HG02798 (cell line): ENCODE measurements at regions not wholly inside any gene's neighbourhood (a gene's known extent, or its start where the extent isn't known, plus 50 kb on each side); places are given as distances from the start of the nearest gene placed in this dataset.

Experiments
- ATAC-seq: cut with Tn5 transposase; IDR thresholded peaks from one replicate; pipeline ENCODE4 v1.9.1; 2021; ENCODE audit warnings: mild to moderate bottlenecking; ENCODE audit not compliant: unreplicated experiment, poor library complexity

- ATAC-seq = no peak
These were observed 405.0 kb upstream of the POU3F1 start for GRCh38 chr1:38451541-38451993.

GRCh38 chr1:38448893-38449292 is 402.3 kb upstream of the POU3F1 start:
- no peak for ATAC-seq

- ATAC-seq = no peak
These were observed 400.3 kb upstream of the POU3F1 start for GRCh38 chr1:38446936-38447335.

GRCh38 chr1:38444770-38445442 is 398.3 kb upstream of the POU3F1 start:
- ATAC-seq = no peak

GRCh38 chr1:38444311-38444710 is 397.7 kb upstream of the POU3F1 start:
- no peak for ATAC-seq

- ATAC-seq = no peak
These were observed 393.8 kb upstream of the POU3F1 start for GRCh38 chr1:38440402-38440801.

GRCh38 chr1:38436749-38437148 is 390.2 kb upstream of the POU3F1 start:
- no peak for ATAC-seq

GRCh38 chr1:38436006-38436405 is 389.4 kb upstream of the POU3F1 start:
- ATAC-seq = no peak

- no peak for ATAC-seq
These were observed 386.6 kb upstream of the POU3F1 start for GRCh38 chr1:38433084-38433722.

- no peak for ATAC-seq
These were observed 385.2 kb upstream of the POU3F1 start for GRCh38 chr1:38431535-38432376.

GRCh38 chr1:38430949-38431348 is 384.4 kb upstream of the POU3F1 start:
- ATAC-seq = no peak

- no peak for ATAC-seq
These were observed 378.1 kb upstream of the POU3F1 start for GRCh38 chr1:38424677-38425076.

GRCh38 chr1:38420666-38421065 is 374.1 kb upstream of the POU3F1 start:
- no peak for ATAC-seq

GRCh38 chr1:38418195-38419030 is 371.8 kb upstream of the POU3F1 start:
- ATAC-seq = no peak

GRCh38 chr1:38403667-38404066 is 357.1 kb upstream of the POU3F1 start:
- no peak for ATAC-seq

- ATAC-seq = no peak
These were observed 355.7 kb upstream of the POU3F1 start for GRCh38 chr1:38402230-38402815.

- no peak for ATAC-seq
These were observed 350.0 kb upstream of the POU3F1 start for GRCh38 chr1:38396606-38397005.

GRCh38 chr1:38394303-38394702 is 347.7 kb upstream of the POU3F1 start:
- no peak for ATAC-seq

GRCh38 chr1:38392861-38393260 is 346.3 kb upstream of the POU3F1 start:
- ATAC-seq = no peak

- no peak for ATAC-seq
These were observed 334.7 kb upstream of the POU3F1 start for GRCh38 chr1:38381256-38381655.
